ENCODE measurements at regions not wholly inside any gene's neighbourhood (a gene's known extent, or its start where the extent isn't known, plus 50 kb on each side); places are given as distances from the start of the nearest gene placed in this dataset.

- H3K4me3 Mint-ChIP-seq = no peak overlapping the region
- H3K4me1 ChIP-seq (ENCODE audit: control insufficient read depth, insufficient read depth, low read length) = no peaks in the 10 kb centered on the region
- H3K9me3 Mint-ChIP-seq = peaks cover 7 to 9% of the 10 kb centered on the region in 2 donors
- 84% methylated on average over 3 of the region's 4 CpGs for WGBS (ENCODE audit: insufficient coverage)
- ATAC-seq = no peak
- H3K4me1 Mint-ChIP-seq = no peaks in the 10 kb centered on the region
- no peak overlapping the region for H3K27ac Mint-ChIP-seq
- intact Hi-C loops (cut with micrococcal nuclease) = no loop called here
- no peaks in the 10 kb centered on the region for H3K27me3 ChIP-seq (ENCODE audit: control insufficient read depth, insufficient read depth, low read length)
- peaks cover 6% of the 10 kb centered on the region for H3K9me3 ChIP-seq (ENCODE audit: control insufficient read depth, insufficient read depth, low read length)
- DNase-seq = no peak
- no peak overlapping the region for H3K27ac ChIP-seq (ENCODE audit: low read length)
- no peak overlapping the region for H3K4me3 ChIP-seq (ENCODE audit: low read length)
- H3K27me3 Mint-ChIP-seq (ENCODE audit: low read depth in 2 of 2) = no peaks in the 10 kb centered on the region
- no peaks in the 10 kb centered on the region for H3K36me3 ChIP-seq (ENCODE audit: control insufficient read depth, insufficient read depth, low read length)
- no peaks in the 10 kb centered on the region for H3K36me3 Mint-ChIP-seq
- no peak for TF ChIP-seq CTCF (IDR thresholded peaks at IDR 0.05)
These were observed 272.4 kb upstream of the SMIM31 start for GRCh38 chr4:164481306-164482091.

DNA sequence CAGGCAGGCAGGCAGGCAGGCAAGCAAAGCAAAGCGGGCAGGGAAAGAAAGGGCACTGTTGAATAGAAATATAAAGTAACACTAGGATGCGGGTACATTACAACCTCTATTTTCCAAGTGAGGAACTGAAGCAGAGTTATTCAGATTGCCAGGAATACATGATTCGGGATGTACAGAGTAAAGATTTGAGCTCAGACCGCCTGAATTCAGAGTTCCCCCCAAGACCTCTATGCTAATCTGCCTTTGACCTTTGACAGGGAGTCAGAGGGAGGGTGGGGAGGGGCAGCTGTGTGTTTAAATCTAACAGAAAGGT is 271.9 kb upstream of the SMIM31 start:
- no peaks in the 10 kb centered on the region for H3K4me1 ChIP-seq (ENCODE audit: control insufficient read depth, insufficient read depth, low read length)
- ATAC-seq (no peak), DNase-seq (no peak)
- no peak overlapping the region for H3K27ac ChIP-seq (ENCODE audit: low read length)
- intact Hi-C loops (cut with micrococcal nuclease) = no loop called here
- WGBS (ENCODE audit: insufficient coverage) = 93% methylated on average over 3 of the region's 4 CpGs
- Mint-ChIP-seq H3K9me3 (peaks cover 8 to 10% of the 10 kb centered on the region in 2 donors), H3K27ac (no peak overlapping the region), H3K36me3 (no peaks in the 10 kb centered on the region), H3K4me1 (no peaks in the 10 kb centered on the region), H3K27me3 (ENCODE audit: low read depth in 2 of 2) (no peaks in the 10 kb centered on the region), H3K4me3 (no peak overlapping the region)
- no peak for TF ChIP-seq CTCF (IDR thresholded peaks at IDR 0.05)
- H3K27me3 ChIP-seq (ENCODE audit: control insufficient read depth, insufficient read depth, low read length) = no peaks in the 10 kb centered on the region
- H3K4me3 ChIP-seq (ENCODE audit: low read length) = no peak overlapping the region
- H3K9me3 ChIP-seq (ENCODE audit: control insufficient read depth, insufficient read depth, low read length) = peaks cover 4% of the 10 kb centered on the region
- no peaks in the 10 kb centered on the region for H3K36me3 ChIP-seq (ENCODE audit: control insufficient read depth, insufficient read depth, low read length)

DNA sequence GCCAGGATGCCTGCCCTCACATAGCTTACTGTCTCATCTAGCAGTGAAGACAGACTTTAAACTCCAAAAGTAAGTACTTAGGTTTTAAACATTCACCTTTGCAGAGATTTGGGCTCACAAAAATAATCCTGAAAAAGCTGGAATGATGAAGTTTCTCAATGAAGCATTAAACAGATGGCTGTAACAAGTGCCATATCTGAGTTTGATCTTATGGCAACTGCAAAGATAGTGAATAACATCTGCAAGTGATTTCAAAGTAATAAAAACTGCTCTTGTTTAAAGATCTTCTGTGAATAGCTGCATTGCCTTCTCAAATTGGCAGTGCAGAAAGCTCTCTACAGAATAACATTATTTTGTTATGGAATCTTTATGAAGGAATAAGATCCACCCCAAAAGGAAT is 271.2 kb upstream of the SMIM31 start:
- H3K36me3 ChIP-seq (ENCODE audit: control insufficient read depth, insufficient read depth, low read length) = no peaks in the 10 kb centered on the region
- H3K27ac Mint-ChIP-seq = no peak overlapping the region
- intact Hi-C loops (cut with micrococcal nuclease) = no loop called here
- no peak overlapping the region for H3K27ac ChIP-seq (ENCODE audit: low read length)
- ATAC-seq (no peak), DNase-seq (no peak)
- no peaks in the 10 kb centered on the region for H3K4me1 ChIP-seq (ENCODE audit: control insufficient read depth, insufficient read depth, low read length)
- TF ChIP-seq CTCF (IDR thresholded peaks at IDR 0.05) = no peak
- no peaks in the 10 kb centered on the region for H3K27me3 Mint-ChIP-seq (ENCODE audit: low read depth in 2 of 2)
- H3K4me1 Mint-ChIP-seq = no peaks in the 10 kb centered on the region
- no peaks in the 10 kb centered on the region for H3K36me3 Mint-ChIP-seq
- peaks cover 11 to 12% of the 10 kb centered on the region in 2 donors for H3K9me3 Mint-ChIP-seq
- no peak overlapping the region for H3K4me3 ChIP-seq (ENCODE audit: low read length)
- H3K4me3 Mint-ChIP-seq = no peak overlapping the region
- H3K9me3 ChIP-seq (ENCODE audit: control insufficient read depth, insufficient read depth, low read length) = no peaks in the 10 kb centered on the region
- H3K27me3 ChIP-seq (ENCODE audit: control insufficient read depth, insufficient read depth, low read length) = no peaks in the 10 kb centered on the region

DNA sequence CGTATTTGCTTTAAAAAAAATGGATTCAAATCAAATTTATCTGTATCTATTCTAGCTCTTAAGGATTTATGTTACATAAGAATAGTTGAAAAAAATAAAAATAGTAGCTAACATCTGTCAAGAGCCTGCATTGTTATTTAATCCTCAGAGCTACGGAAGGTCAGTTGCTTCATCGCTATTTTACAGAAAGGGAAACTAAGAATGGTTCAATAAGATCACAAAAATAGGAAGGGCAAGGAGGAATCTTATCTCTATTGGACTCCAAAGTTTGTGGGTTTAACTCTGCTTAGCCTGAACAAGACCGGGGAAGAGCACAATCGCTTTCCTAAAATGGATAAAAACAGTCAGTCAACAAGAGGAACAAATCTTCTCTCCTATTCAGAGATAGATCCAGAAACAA is 270.2 kb upstream of the SMIM31 start:
- DNase-seq (no peak), ATAC-seq (no peak)
- Histone ChIP-seq H3K27me3 (ENCODE audit: control insufficient read depth, insufficient read depth, low read length) (no peaks in the 10 kb centered on the region), H3K9me3 (ENCODE audit: control insufficient read depth, insufficient read depth, low read length) (no peaks in the 10 kb centered on the region), H3K4me1 (ENCODE audit: control insufficient read depth, insufficient read depth, low read length) (no peaks in the 10 kb centered on the region), H3K36me3 (ENCODE audit: control insufficient read depth, insufficient read depth, low read length) (no peaks in the 10 kb centered on the region), H3K27ac (ENCODE audit: low read length) (no peak overlapping the region), H3K4me3 (ENCODE audit: low read length) (no peak overlapping the region)
- Mint-ChIP-seq H3K4me1 (no peaks in the 10 kb centered on the region), H3K9me3 (peaks cover 10 to 11% of the 10 kb centered on the region in 2 donors), H3K27ac (no peak overlapping the region), H3K4me3 (no peak overlapping the region), H3K27me3 (ENCODE audit: low read depth in 2 of 2) (no peaks in the 10 kb centered on the region), H3K36me3 (no peaks in the 10 kb centered on the region)
- intact Hi-C loops (cut with micrococcal nuclease) = no loop called here
- WGBS (ENCODE audit: insufficient coverage) = 72% methylated on average over 2 of the region's 5 CpGs
- TF ChIP-seq CTCF (IDR thresholded peaks at IDR 0.05) = no peak

Data from natural killer cell (primary cell).